Gastrocnemius medialis (tissue), 4 donors: ENCODE measurements at regions not wholly inside any gene's neighbourhood (a gene's known extent, or its start where the extent isn't known, plus 50 kb on each side); places are given as distances from the start of the nearest gene placed in this dataset.
A peak's percentile ranks its signal among the peaks of the same experiment; 100 is the strongest.

Source experiments
- ATAC-seq, 2 donors: fragments of 150-250 bp; one replicate each; pipeline ENCODE4 v1.9.1; 2016
- DNase-seq, 2 donors: peaks; one replicate each; pipeline ENCODE4 v3.0.0-alpha.2; 2019
- H3K27ac ChIP-seq, 4 donors: fragments of 200-600 bp; sonication (generic); 1 replicate in 1 of 4; 2 replicates in 3 of 4; pipeline ENCODE4 v1.5.1; 2016 to 2018; ENCODE audit warnings: mild to moderate bottlenecking in 2 of 4, moderate library complexity in 1 of 4
- H3K27me3 ChIP-seq, 3 donors: fragments of 200-600 bp; sonication (generic) in 2 of 3; 1 replicate in 1 of 3; 2 replicates in 2 of 3; pipeline versions ENCODE4 v1.5.1 to v1.6.0; 2016 to 2019; ENCODE audit warnings: mild to moderate bottlenecking in 1 of 3, moderate library complexity in 1 of 3
- H3K36me3 ChIP-seq, 2 donors: fragments of 200-600 bp; sonication (generic) in 1 of 2; one replicate each; pipeline ENCODE4 v1.5.1; 2017 to 2018
- H3K4me1 ChIP-seq, 2 donors: fragments of 200-600 bp; sonication (generic) in 1 of 2; one replicate each; pipeline ENCODE4 v1.5.1; 2016 to 2017; ENCODE audit warnings: mild to moderate bottlenecking in 2 of 2
- H3K4me3 ChIP-seq, 4 donors: fragments of 200-600 bp; sonication (generic) in 3 of 4; 1 replicate in 1 of 4; 2 replicates in 3 of 4; pipeline ENCODE4 v1.5.1; 2016 to 2019; ENCODE audit warnings: mild to moderate bottlenecking in 2 of 4
- H3K9me3 ChIP-seq, 3 donors: fragments of 200-600 bp; sonication (generic) in 2 of 3; 1 replicate in 1 of 3; 2 replicates in 2 of 3; pipeline ENCODE4 v1.5.1; 2016 to 2019
- POLR2A ChIP-seq, 2 donors: fragments of 450-650 bp; IDR thresholded peaks; one replicate each; pipeline ENCODE4 v1.6.1; 2017; ENCODE audit warnings: antibody characterized with exemption in 2 of 2, mild to moderate bottlenecking in 2 of 2, moderate library complexity in 2 of 2
- in situ Hi-C, 4 donors: fragments of 200-750 bp; cut with MboI; loops; one replicate each; pipeline versions ENCODE4 v1.15.0 to v1.8.0; 2017; ENCODE audit warnings: low sequenced_read_pairs in 4 of 4
- intact Hi-C: fragments of 100-400 bp; cut with DNase I; formaldehyde crosslinking; loops from one replicate; pipeline ENCODE4 v1.15.1; 2023; ENCODE audit warnings: low total_unique reads
- TF ChIP-seq, protein P1 (sequence below), 5 experiments: fragments of 450-650 bp in 3 of 5; fragments of 200-600 bp in 2 of 5; sonication (generic) in 2 of 5; IDR thresholded peaks in 4 of 5; conservative IDR thresholded peaks in 1 of 5; 1 replicate in 4 of 5; 2 replicates in 1 of 5; pipeline ENCODE4 v1.5.1; 2016 to 2019; ENCODE audit warnings: antibody characterized with exemption in 5 of 5, mild to moderate bottlenecking in 3 of 5, moderate library complexity in 3 of 5

DNA sequence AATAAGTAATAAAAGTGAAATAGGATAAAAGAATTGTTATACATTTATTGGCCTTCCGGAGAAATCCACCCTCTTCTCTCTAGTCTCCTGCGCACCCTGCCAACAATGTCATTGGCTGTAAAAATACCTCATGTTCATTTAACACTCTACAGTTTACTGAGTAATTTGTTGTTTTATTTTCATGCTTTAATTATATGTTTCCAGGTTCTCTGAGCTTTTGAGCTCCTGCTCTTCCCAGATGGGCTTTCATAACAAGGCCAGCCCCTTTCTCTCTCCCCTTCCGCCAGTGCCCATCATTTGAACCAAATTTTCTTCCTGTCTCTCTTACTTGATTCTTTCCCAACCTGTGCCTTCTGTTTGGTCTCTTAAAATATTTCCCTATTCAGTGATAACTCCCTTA is 144.6 kb upstream of the PRSS1 start:
- no peaks in the 10 kb centered on the region for H3K36me3 ChIP-seq
- H3K4me1 ChIP-seq: peaks cover 6 to 11% of the 10 kb centered on the region in 2 donors
- no peak overlapping the region for H3K4me3 ChIP-seq
- intact Hi-C loops (loop anchor here (1.0 to 10.0 kb wide), 4 partner anchors 26 to 400 kb away; no protein-coding TSS in a partner anchor), in situ Hi-C loops (loop anchor here in 1 of 4 donors (10.0 kb wide), 1 partner anchor 180 kb away; no protein-coding TSS in a partner anchor)
- TF ChIP-seq, protein P1, sequence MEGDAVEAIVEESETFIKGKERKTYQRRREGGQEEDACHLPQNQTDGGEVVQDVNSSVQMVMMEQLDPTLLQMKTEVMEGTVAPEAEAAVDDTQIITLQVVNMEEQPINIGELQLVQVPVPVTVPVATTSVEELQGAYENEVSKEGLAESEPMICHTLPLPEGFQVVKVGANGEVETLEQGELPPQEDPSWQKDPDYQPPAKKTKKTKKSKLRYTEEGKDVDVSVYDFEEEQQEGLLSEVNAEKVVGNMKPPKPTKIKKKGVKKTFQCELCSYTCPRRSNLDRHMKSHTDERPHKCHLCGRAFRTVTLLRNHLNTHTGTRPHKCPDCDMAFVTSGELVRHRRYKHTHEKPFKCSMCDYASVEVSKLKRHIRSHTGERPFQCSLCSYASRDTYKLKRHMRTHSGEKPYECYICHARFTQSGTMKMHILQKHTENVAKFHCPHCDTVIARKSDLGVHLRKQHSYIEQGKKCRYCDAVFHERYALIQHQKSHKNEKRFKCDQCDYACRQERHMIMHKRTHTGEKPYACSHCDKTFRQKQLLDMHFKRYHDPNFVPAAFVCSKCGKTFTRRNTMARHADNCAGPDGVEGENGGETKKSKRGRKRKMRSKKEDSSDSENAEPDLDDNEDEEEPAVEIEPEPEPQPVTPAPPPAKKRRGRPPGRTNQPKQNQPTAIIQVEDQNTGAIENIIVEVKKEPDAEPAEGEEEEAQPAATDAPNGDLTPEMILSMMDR (IDR thresholded peaks at IDR 0.05 in 4 of 5, conservative IDR thresholded peaks at IDR 0.05 in 1 of 5): no peak
- TF ChIP-seq POLR2A (IDR thresholded peaks at IDR 0.05): no peak
- DNase-seq (no peak), ATAC-seq (no peak)
- H3K27ac ChIP-seq: peak overlapping the region in 2 of 4 donors; percentile 2 to 20
- H3K9me3 ChIP-seq: no peaks in the 10 kb centered on the region
- no peaks in the 10 kb centered on the region for H3K27me3 ChIP-seq

- in situ Hi-C loops: loop anchor here in 1 of 4 donors (10.0 kb wide), 1 partner anchor 181 kb away; no protein-coding TSS in a partner anchor
- peak overlapping the region in 3 of 4 donors; percentile 12 to 36 (median 14) for H3K4me3 ChIP-seq
- ATAC-seq: peak; percentile 38 to 75
Observed at GRCh38 chr7:142603870-142604448, 145.3 kb upstream of the PRSS1 start.

DNA sequence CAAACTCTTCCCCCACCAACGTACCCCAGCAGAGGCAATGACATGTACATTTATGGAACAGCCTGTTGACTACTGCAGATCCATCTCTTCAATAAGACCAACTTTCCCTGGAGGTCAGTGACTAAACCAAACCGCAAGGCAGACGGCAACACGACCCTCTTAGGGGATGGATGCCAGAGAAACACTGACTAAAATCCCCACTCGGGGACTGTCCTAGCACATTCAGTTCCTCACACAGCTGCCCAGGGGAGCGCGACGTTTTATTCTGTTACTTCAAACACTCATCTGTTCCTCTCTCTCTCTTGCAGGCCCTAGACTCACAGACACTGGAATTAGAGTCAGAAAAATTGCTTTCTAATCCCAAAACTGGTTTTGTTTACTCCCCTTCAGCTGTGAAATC is 146.5 kb upstream of the PRSS1 start:
- Histone ChIP-seq H3K4me3 (no peak overlapping the region), H3K27me3 (peaks cover 0 to 3% (median 0%) of the 10 kb centered on the region in 3 donors), H3K9me3 (no peaks in the 10 kb centered on the region), H3K4me1 (peaks cover 5 to 6% of the 10 kb centered on the region in 2 donors), H3K36me3 (no peaks in the 10 kb centered on the region), H3K27ac (peak overlapping the region; percentile 57 to 68 (median 60))
- in situ Hi-C loops: loop anchor here in 1 of 4 donors (10.0 kb wide), 1 partner anchor 182 kb away; no protein-coding TSS in a partner anchor
- DNase-seq: peak; percentile 71 to 81
- intact Hi-C loops: loop anchor here (10.0 kb wide), 1 partner anchor 402 kb away; no protein-coding TSS in a partner anchor
- peak; percentile 77 to 88 for ATAC-seq
- TF ChIP-seq POLR2A (IDR thresholded peaks at IDR 0.05): no peak
- TF ChIP-seq, protein P1 (IDR thresholded peaks at IDR 0.05 in 4 of 5, conservative IDR thresholded peaks at IDR 0.05 in 1 of 5): no peak

More at GRCh38 chr7:142603870-142604448, 145.3 kb upstream of the PRSS1 start:
- no peaks in the 10 kb centered on the region for H3K27me3 ChIP-seq
- peak; percentile 32 to 38 for DNase-seq
- H3K36me3 ChIP-seq: no peaks in the 10 kb centered on the region
- TF ChIP-seq POLR2A (IDR thresholded peaks at IDR 0.05): no peak
- TF ChIP-seq, protein P1 (IDR thresholded peaks at IDR 0.05 in 4 of 5, conservative IDR thresholded peaks at IDR 0.05 in 1 of 5): peak; percentile 71 to 89 (median 86)
- no peaks in the 10 kb centered on the region for H3K9me3 ChIP-seq
- peak overlapping the region in 2 of 4 donors; percentile 2 to 20 for H3K27ac ChIP-seq
- H3K4me1 ChIP-seq: peaks cover 6 to 11% of the 10 kb centered on the region in 2 donors
- intact Hi-C loops: loop anchor here (1.0 to 10.0 kb wide), 4 partner anchors 27 to 401 kb away; no protein-coding TSS in a partner anchor

DNA sequence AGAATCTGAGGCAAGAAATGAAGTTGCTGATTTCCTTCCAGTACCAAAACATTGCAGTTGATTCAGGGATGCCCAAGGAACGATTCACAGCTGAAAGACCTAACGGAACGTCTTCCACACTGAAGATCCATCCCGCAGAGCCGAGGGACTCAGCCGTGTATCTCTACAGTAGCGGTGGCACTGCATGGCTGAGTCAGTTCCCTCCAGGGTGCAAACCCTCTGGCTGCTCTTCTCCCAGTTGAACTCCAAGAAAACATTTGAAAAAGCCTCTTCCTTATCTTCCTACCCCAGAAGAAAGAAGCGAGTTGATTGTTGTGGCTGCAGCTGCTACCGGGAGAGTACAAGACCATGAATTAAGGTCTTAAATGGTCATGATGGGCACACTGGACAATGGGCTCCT is 147.1 kb upstream of the PRSS1 start:
- no peak for TF ChIP-seq POLR2A (IDR thresholded peaks at IDR 0.05)
- TF ChIP-seq, protein P1 (IDR thresholded peaks at IDR 0.05 in 4 of 5, conservative IDR thresholded peaks at IDR 0.05 in 1 of 5): no peak
- no peaks in the 10 kb centered on the region for H3K9me3 ChIP-seq
- no peak overlapping the region for H3K4me3 ChIP-seq
- peak overlapping the region; percentile 57 to 68 (median 60) for H3K27ac ChIP-seq
- H3K27me3 ChIP-seq: peaks cover 0 to 5% (median 0%) of the 10 kb centered on the region in 3 donors
- in situ Hi-C loops: loop anchor here in 1 of 4 donors (10.0 kb wide), 1 partner anchor 183 kb away; no protein-coding TSS in a partner anchor
- ATAC-seq (no peak), DNase-seq (no peak)
- no peaks in the 10 kb centered on the region for H3K36me3 ChIP-seq
- peaks cover 5 to 6% of the 10 kb centered on the region in 2 donors for H3K4me1 ChIP-seq
- intact Hi-C loops: loop anchor here (10.0 kb wide), 1 partner anchor 403 kb away; no protein-coding TSS in a partner anchor
